HG03354 (cell line): ENCODE measurements at regions not wholly inside any gene's neighbourhood (a gene's known extent, or its start where the extent isn't known, plus 50 kb on each side); places are given as distances from the start of the nearest gene placed in this dataset.

Source experiments
- ATAC-seq: cut with Tn5 transposase; IDR thresholded peaks from one replicate; pipeline ENCODE4 v1.9.1; 2021; ENCODE audit warnings: mild to moderate bottlenecking; ENCODE audit not compliant: unreplicated experiment, poor library complexity, severe bottlenecking

GRCh38 chr12:43062201-43062895, 472.8 kb upstream of the PRICKLE1 start:
- no peak for ATAC-seq

- no peak for ATAC-seq
Observed at GRCh38 chr12:43060742-43061141, 471.2 kb upstream of the PRICKLE1 start.

GRCh38 chr12:43058616-43059015, 469.1 kb upstream of the PRICKLE1 start:
- ATAC-seq = no peak

GRCh38 chr12:43057566-43057965, 468.0 kb upstream of the PRICKLE1 start:
- ATAC-seq = no peak

- ATAC-seq = no peak
Observed at GRCh38 chr12:43054085-43054484, 464.5 kb upstream of the PRICKLE1 start.

- ATAC-seq = no peak
Observed at GRCh38 chr12:43052441-43052840, 462.9 kb upstream of the PRICKLE1 start.

- no peak for ATAC-seq
Observed at GRCh38 chr12:43044241-43044640, 454.7 kb upstream of the PRICKLE1 start.

GRCh38 chr12:43038991-43039390, 449.4 kb upstream of the PRICKLE1 start:
- ATAC-seq = no peak

- ATAC-seq = no peak
Observed at GRCh38 chr12:43029971-43030370, 440.4 kb upstream of the PRICKLE1 start.

- no peak for ATAC-seq
Observed at GRCh38 chr12:43028826-43029225, 439.3 kb upstream of the PRICKLE1 start.

- ATAC-seq = no peak
Observed at GRCh38 chr12:43022838-43023237, 433.3 kb upstream of the PRICKLE1 start.

GRCh38 chr12:43015090-43015737, 425.7 kb upstream of the PRICKLE1 start:
- peak; percentile 41 for ATAC-seq

- peak; percentile 87 for ATAC-seq
Observed at GRCh38 chr12:43011383-43011926, 421.9 kb upstream of the PRICKLE1 start.

- no peak for ATAC-seq
Observed at GRCh38 chr12:43009846-43010240, 420.3 kb upstream of the PRICKLE1 start.

GRCh38 chr12:43008953-43009845, 419.7 kb upstream of the PRICKLE1 start:
- ATAC-seq = no peak

- ATAC-seq = no peak
Observed at GRCh38 chr12:43004908-43005307, 415.4 kb upstream of the PRICKLE1 start.

GRCh38 chr12:43004141-43004540, 414.6 kb upstream of the PRICKLE1 start:
- ATAC-seq = no peak

GRCh38 chr12:42996869-42997431, 407.4 kb upstream of the PRICKLE1 start:
- no peak for ATAC-seq

- no peak for ATAC-seq
Observed at GRCh38 chr12:42992826-42993225, 403.3 kb upstream of the PRICKLE1 start.

GRCh38 chr12:42990387-42990786, 400.8 kb upstream of the PRICKLE1 start:
- no peak for ATAC-seq
